ENCODE measurements at regions not wholly inside any gene's neighbourhood (a gene's known extent, or its start where the extent isn't known, plus 50 kb on each side); places are given as distances from the start of the nearest gene placed in this dataset.
"Not testable (repeated sequence)": the region's sequence is repeated elsewhere in the genome, so short reads cannot be mapped to it uniquely, and the experiment has no call there.

DNA sequence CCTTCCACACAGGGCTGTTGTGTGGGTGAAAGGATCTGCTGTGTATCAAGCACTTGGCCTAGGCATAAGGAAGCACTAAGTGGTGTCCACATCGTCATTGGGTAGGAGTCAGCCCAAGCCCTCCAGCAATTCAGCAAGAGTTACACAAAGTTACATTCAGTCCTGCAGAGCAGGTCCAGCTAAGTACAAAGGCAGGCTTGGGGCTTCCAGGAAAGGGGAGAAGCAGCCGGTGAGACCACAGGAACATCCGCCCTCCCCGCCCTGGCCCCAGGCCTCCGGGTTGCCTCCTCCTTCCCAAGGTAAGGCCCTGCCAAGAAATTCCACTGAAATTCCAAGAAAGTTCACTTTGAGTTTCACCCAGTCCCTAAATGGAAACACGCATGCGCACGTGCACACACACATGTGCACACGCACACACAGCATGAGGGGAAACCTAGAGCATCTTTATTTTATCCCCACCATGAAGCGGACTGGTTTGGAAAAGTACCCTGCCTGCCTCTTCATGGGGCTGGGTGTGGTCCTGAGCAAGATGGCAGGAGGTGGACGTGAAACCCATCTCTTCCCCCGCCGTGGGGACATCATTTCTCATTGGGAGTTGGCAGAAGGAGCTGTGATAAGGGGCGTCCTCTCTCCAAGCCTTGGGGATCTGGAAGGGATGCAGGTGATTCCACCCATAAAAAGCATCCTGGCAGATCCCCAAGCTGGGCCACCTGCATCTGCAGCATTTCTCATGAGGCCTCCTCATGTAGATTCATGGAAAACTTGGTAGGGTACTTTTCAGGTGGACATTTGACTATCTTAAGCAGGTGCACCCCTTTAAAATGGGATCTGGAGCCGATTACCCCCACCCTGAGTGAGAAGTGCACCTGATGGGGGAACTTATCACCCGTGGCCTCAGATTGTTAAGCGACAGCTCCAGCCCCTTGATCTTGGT is 69.1 kb upstream of the NANOS1 start:
- TF ChIP-seq CTCF (IDR thresholded peaks at IDR 0.05): no peak
- peak; percentile 51 for ATAC-seq (ENCODE audit: low FRiP score)
- DNase-seq (ENCODE audit: low spot score): no peak

DNA sequence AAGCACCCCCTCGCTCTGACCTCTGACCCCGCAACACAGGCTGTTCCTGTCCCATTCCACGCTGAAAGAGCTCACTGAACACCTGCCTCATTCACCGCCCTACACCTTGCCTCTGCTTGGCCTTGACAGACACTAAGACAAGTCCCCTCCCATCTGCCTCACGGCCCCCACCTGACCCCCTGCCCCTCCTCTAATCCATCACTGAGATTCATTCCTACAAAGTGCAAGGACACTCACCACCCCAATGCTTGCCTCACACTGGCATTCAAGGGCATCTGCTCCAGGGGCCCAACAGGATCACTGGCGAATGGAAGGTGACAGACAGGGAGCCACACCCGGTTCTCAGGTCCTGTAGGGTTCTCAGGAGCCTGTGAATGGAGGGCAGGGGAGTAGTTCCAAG is 68.1 kb upstream of the NANOS1 start:
- TF ChIP-seq CTCF (IDR thresholded peaks at IDR 0.05): no peak
- DNase-seq (ENCODE audit: low spot score): no peak
- ATAC-seq (ENCODE audit: low FRiP score): no peak

DNA sequence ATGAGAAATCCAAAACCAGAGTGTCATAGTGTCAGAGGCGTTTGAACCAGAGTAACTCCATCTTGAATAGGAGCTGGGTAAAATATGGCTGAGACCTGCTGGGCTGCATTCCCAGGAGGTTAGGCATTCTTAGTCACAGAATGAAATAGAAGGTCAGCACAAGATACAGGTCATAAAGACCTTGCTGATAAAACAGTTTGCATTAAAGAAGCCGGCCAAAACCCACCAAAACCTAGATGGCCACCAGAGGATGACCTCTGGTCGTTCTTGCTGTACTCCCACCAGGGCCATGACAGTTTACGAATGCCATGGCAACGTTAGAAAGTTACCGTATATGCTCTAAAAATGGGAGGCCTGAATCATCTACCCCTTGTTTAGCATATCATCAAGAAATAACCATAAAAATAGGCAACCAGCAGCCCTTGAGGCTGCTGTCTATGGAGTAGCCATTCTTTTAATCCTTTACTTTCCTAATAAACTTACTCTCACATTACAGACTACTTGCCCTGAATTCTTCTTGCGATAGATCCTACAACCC is 67.1 kb upstream of the NANOS1 start:
- ATAC-seq (ENCODE audit: low FRiP score): not testable (repeated sequence)

DNA sequence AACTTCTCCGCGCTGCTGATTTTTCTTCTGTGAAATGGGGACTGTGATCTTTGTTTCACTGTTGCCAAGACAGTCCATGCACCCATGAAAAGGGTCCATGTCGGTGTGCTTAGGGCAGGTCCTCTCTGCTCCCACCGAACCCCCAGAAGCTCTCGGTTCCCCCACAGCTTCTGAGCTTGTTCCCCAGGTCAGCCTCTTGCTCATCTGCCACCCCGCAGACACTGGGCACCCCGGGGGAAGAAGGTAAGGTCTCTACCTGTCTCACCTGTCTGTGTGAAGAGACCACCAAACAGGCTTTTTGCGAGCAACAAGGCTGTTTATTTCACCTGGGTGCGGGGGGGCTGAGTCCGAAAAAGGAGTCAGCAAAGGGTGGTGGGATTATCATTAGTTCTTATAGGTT is 66.2 kb upstream of the NANOS1 start:
- no peak for DNase-seq (ENCODE audit: low spot score)

More for the DNA sequence above, 67.1 kb upstream of the NANOS1 start:
- not testable (repeated sequence) for DNase-seq (ENCODE audit: low spot score)

GRCh38 chr10:118963933-118964332 is 65.6 kb upstream of the NANOS1 start:
- no peak for TF ChIP-seq CTCF (IDR thresholded peaks at IDR 0.05)
- DNase-seq (ENCODE audit: low spot score): no peak
- no peak for ATAC-seq (ENCODE audit: low FRiP score)

More for the DNA sequence above, 66.2 kb upstream of the NANOS1 start:
- TF ChIP-seq CTCF (IDR thresholded peaks at IDR 0.05): no peak
- ATAC-seq (ENCODE audit: low FRiP score): no peak

- not testable (repeated sequence) for ATAC-seq (ENCODE audit: low FRiP score); DNase-seq (ENCODE audit: low spot score)
Observed at GRCh38 chr10:118964476-118964875, 65.0 kb upstream of the NANOS1 start.

DNA sequence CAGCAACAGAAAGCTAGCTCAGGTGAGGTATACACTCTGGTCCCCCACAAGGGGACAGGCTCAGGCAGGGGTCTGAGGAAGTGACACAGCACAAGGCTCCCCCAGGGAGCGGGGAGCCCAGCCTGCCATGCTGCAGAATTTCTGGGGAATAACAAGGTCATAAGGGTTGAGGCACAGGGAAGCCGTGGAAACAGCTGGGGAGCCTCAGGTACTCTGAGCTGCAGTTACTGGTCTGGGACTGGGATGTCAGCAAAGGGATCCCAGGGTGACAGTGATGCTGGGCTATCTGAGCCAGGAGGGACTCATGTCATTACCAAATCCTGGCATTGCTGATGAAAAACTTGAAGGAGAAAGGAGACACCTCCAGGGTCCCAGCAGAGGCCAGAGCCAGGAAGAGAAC is 64.4 kb upstream of the NANOS1 start:
- DNase-seq (ENCODE audit: low spot score) (no peak), ATAC-seq (ENCODE audit: low FRiP score) (no peak)
- no peak for TF ChIP-seq CTCF (IDR thresholded peaks at IDR 0.05)

GRCh38 chr10:118965645-118966044 is 63.9 kb upstream of the NANOS1 start:
- ATAC-seq (ENCODE audit: low FRiP score) (no peak), DNase-seq (ENCODE audit: low spot score) (no peak)

More at GRCh38 chr10:118965645-118966044, 63.9 kb upstream of the NANOS1 start:
- no peak for TF ChIP-seq CTCF (IDR thresholded peaks at IDR 0.05)

Data from omental fat pad (tissue), 3 donors.